Suppressor macrophage (primary cell): ENCODE measurements at regions not wholly inside any gene's neighbourhood (a gene's known extent, or its start where the extent isn't known, plus 50 kb on each side); places are given as distances from the start of the nearest gene placed in this dataset.

Source experiments
- DNase-seq, 4 experiments: peaks; one replicate each; pipeline ENCODE4 v3.0.0-alpha.2; 2020 to 2022

- DNase-seq: peak; percentile 14 to 64 (median 40)
These were observed 63.1 kb upstream of the UBE3A start for GRCh38 chr15:25501828-25502446.

GRCh38 chr15:25498835-25499234 lies 60.0 kb upstream of the UBE3A start:
- DNase-seq: no peak

GRCh38 chr15:25497934-25498333 lies 59.1 kb upstream of the UBE3A start:
- DNase-seq: no peak

GRCh38 chr15:25493823-25494526 lies 55.2 kb upstream of the UBE3A start:
- no peak for DNase-seq

- no peak for DNase-seq
These were observed 53.5 kb upstream of the UBE3A start for GRCh38 chr15:25492315-25492714.
